A172 (cell line): ENCODE measurements at regions not wholly inside any gene's neighbourhood (a gene's known extent, or its start where the extent isn't known, plus 50 kb on each side); places are given as distances from the start of the nearest gene placed in this dataset.

ENCODE experiments used
- DNase-seq: peaks from one replicate; pipeline ENCODE4 v3.0.0-alpha.2; 2015; ENCODE audit warnings: low spot score

DNA sequence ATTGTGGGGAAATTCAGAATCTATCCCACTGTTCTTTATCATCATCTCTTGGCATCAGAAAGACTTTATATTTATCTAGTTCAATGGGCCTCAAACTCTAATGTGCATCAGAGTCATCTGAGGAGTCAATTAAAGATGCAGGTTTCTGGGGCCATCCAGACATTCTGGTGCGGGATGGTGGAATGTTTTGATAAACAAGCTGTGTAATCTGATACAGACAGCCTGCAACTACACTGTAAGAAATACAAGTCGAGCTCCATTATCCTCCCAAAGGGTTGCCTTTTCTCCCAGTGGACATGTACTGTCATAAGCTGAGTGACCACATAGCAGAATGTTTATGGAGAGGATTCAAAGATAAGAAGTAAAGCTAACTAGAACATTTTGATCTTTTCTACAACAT, 515.3 kb upstream of the DCC start:
- no peak for DNase-seq

DNA sequence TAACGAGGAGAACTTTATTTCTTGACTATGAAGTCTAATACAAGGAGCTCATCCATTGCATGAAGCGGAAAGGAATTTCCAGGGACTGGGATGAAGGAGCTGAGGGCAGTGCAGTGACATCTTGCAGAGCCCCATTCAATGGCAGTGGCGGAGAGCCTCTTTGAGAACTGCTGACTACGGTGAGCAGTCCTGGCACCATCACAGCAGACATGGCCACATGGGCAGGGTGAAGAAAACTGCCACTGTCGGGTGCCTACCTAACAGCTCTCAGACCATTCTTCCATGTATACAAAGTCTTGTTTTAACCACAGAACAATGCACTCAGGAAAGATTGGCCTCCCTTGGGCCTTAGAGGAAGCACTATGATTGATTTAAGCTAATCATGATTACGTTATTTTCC, 506.1 kb upstream of the DCC start:
- DNase-seq: no peak

GRCh38 chr18:51848702-51849101, 491.3 kb upstream of the DCC start:
- DNase-seq: no peak

GRCh38 chr18:51852681-51853080, 487.3 kb upstream of the DCC start:
- DNase-seq: no peak

DNA sequence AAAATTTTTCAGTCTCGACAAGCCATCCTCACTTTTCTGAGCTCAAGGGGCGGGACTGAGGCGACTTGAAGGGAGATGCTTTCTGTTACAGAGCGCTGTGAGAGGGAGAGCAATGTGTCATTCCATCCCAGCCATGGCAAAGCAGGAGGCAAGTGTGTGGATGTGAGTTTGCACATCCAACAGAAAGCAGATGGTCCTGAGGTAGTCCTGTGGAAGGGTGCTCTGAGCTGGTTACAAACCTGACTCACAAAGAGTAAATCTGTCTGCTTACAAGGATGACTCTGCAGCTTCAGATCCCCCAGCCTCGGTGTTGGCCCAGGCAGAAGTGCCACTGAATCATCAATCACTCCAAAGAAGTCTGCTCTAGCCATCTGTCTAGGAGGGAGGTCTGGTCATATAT, 482.0 kb upstream of the DCC start:
- no peak for DNase-seq

GRCh38 chr18:51861046-51861445, 479.0 kb upstream of the DCC start:
- no peak for DNase-seq

DNA sequence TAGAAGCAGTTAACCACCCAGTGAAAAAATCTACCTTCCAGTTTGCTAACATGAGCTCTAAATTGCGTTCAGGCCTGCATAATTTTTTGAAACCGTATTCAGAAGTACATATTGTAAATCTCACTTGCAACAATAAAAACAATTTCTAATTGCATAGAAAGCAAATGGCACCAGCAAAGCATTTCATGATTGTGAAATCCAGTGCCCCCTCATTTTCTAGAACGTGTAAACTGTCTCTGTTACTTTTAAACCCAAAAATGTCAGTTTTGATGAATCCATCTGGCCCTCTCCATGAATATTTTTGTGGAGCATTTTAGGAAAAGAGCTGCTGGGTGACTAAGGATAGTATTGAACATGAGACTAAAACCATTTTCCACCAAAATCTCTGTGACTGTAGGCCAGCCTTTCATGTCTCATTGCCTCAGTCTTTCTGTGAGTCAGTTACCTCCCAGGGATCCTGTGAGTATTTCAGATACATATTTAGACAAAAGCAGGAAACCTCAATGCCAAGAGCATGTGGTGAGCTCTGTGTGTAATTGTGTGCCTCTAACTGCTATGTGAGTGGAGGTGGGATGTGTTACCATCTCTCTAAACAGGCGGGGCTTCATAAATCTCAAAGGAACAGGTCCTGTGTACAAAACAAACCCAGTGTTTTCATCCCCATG, 477.8 kb upstream of the DCC start:
- no peak for DNase-seq

DNA sequence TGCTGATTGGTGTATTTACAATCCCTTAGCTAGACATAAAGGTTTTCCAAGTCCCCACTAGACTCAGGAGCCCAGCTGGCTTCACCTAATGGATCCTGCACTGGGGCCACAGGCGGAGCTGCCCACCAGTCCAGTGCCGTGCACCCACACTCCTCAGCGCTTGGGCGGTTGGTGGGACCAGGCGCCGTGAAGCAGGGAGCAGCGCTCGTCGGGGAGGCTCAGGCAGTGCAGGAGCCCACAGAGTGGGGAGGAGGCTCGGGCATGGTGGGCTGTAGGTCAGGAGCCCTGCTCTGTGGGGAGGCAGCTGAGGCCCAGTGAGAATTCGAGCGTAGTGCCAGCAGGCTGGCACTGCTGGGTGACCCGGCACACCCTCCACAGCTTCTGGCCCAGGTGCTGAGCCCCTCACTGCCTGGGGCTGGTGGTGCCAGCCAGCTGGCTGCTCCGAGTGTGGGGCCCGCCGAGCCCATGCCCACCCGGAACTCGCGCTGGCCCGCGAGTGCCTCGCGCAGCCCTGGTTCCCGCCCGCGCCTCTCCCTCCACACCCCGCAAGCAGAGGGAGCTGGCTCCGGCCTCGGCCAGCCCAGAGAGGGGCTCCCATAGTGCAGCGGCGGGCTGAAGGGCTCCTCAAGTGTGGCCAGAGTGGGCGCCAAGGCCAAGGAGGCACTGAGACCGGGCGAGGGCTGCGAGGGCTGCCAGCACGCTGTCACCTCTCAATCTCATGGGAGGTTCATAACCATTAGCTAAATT, 475.6 kb upstream of the DCC start:
- DNase-seq: no peak

DNA sequence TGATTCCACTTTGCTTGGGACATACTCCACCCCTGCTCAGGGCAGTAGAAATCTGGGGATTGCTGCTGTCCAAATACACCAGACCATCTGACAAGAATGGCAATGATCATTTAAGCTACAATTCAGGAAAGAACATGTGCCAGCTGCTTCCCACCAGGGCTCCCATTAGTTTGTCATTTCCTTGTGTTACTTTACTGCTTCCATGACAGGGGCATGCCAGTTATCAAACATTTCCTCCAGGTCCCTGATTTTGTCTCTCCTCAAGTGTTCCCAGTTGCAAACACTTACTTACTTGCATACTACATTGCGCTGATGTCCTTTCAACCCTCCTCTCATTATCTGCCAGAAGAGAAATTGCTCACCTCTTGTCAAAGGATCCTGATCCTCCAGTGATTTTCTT, 474.5 kb upstream of the DCC start:
- DNase-seq: no peak

GRCh38 chr18:51867767-51868166, 472.2 kb upstream of the DCC start:
- no peak for DNase-seq

DNA sequence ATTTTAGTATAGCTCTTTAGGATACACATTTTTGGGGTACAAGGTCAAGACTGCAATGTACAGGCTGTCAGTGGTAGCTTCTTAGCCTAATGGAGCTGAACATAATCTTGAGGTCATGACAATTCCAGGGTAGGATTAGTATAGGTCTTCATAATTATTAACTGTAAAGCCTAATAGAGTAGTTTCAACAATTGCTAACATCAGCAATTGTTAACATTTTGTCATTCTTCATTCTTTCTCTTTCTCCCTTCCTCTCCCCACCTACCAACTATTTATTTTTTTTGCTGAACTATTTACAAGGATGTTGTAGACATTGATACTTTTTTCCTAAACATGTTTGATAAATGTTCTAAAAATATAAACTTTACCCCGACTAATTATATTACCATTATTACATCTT, 461.3 kb upstream of the DCC start:
- DNase-seq: no peak

DNA sequence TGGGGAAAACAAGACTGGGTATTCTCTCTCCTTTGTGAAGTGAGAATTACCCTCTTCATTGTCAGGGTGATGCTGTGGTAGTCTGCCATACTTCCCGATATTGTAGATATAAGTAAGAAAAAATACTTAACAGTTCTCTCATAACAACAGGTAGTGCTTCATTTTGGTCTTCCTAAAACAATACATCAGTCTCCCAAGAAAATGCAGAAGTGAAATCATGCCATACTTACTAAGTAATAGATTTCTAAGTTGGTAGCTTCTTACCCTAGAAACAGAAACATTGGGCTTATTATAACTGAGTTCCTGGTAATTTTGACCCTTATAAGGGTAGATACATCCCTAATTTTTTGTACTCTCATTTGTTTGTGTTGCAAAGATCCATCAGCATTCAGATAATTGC, 460.7 kb upstream of the DCC start:
- no peak for DNase-seq

DNA sequence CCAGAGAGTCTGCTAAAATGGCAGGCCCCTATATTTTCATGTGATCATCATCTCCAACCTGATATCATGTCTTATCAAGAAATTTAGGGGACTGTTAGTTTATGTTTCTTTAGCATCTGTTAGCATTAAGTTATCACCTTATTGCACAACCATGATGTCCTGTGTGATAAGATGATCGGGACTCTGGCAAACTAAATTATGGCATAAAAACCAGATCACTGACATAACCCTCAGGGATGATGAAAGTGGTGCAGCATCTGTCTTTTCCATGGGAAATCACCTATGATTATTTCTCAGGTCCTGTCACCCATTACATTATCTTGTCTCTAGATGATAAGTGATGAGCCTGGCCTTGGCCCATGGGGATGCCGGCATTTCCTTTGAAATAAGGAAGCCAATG, 458.6 kb upstream of the DCC start:
- no peak for DNase-seq

DNA sequence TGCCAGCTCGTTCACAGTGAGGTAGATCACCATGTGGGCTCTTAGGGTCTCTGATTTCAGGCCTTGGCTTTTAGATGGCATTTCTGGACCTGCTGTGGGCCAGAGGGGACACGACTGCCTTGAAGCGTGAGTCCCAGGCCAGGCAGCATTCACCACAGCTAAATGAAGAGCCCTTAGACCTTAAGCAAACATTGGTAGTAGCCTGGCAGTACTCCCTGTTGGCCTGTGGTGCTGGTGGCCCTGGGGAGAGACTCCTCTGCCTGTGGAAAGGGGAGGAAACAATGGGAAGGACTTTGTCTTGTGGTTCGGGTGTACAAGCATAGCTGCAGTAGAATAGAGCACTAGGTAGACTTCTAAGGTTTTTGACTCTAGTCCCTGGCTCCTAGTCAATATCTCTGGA, 456.0 kb upstream of the DCC start:
- DNase-seq: no peak

- peak; percentile 68 for DNase-seq
Observed at GRCh38 chr18:51890762-51891161, 449.2 kb upstream of the DCC start.

GRCh38 chr18:51891876-51892275, 448.1 kb upstream of the DCC start:
- no peak for DNase-seq

- DNase-seq: peak; percentile 25
Observed at GRCh38 chr18:51897884-51898283, 442.1 kb upstream of the DCC start.

DNA sequence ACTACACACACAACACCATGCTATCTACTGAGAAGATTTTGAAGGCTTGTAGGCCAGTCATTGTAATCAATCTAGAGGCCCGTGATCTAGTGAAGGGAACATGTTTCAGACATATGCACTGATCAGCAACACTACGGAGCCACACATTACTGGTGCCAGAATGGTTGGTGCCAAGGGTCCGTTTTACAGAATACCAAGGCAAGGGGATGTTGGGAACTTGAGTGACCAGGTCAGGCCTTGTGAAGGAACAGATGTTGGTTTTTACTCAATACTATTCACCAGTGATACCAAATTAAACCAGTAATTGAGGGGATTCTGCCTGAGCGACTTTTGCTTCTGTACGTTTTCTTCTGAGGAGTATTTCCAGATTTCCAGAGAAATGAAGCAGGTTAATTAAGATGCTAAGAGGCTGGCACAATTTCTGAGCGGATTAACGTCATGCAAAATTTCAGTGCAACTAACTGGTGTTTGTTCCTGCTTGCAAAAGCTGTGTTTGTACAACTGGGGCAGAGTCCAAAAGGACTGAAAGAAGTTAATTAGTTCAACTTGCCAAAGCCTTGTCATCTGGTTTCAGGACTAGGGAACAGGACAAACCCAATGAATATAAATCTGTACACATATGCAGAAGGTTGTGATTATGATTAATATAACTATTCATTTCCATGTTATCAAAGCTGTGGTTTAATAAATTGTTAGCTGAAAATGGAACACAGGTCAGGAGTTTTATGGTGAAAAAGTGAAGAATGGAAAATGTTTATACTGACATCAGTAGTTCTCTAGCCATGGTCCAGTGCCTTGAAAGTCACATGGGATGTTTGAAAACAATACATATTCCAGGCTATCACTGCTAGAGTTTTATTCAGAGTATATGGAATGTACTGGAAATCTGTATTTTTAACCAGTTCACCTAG, 432.1 kb upstream of the DCC start:
- DNase-seq: no peak

GRCh38 chr18:51908598-51908944, 431.4 kb upstream of the DCC start:
- DNase-seq: no peak

DNA sequence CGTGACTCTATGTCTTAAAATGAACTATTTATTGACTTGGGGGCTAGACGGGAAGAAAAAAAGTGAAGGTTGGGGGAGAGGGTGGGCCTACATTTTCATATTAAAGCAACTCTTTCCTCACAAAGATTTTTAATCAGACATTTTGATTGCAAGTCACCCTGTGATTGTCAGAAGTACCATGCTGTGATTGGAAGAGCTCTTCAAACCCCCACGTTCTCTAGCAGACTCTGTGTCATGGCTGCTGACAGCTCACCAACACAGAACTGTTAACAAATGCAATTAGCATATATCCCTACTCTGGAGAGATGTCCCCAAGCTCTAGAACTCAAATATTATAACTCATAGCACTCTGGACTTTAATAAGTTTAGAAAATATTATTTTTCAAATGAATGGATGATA, 428.4 kb upstream of the DCC start:
- no peak for DNase-seq

GRCh38 chr18:51912381-51912780, 427.6 kb upstream of the DCC start:
- DNase-seq: no peak

DNA sequence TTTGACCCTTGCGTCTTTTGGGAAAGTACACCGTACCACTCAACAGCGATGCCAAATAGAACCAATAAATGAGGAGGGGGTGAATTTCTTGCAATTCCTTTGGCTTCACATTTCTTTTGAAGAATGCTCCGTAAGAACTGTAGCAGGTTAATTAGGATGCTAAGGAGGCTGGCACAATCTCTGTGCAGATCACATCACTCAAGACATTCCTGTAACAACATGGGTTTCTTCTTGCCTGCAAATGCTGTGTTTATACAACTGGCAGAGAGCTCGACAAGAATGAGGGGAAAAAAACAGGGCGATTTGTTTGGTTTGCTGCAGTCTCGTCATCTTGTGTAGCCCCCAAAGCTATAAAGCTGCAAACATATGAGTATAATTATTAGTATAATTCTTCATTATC, 424.8 kb upstream of the DCC start:
- no peak for DNase-seq

GRCh38 chr18:51921862-51922261, 418.1 kb upstream of the DCC start:
- no peak for DNase-seq
